RWPE2 (cell line): ENCODE measurements at regions not wholly inside any gene's neighbourhood (a gene's known extent, or its start where the extent isn't known, plus 50 kb on each side); places are given as distances from the start of the nearest gene placed in this dataset.

Experiments
- ATAC-seq: fragments of 200-7000 bp; cut with Tn5 transposase; 3 replicates; pipeline ENCODE4 v1.9.1; 2021; ENCODE audit warnings: low read depth
- DNase-seq: peaks from one replicate; pipeline ENCODE4 v3.0.0-alpha.2; 2020; ENCODE audit warnings: low spot score
- H3K27ac ChIP-seq: fragments of 450-650 bp; 2 replicates; pipeline ENCODE4 v1.5.1; 2017; ENCODE audit warnings: mild to moderate bottlenecking; ENCODE audit not compliant: poor library complexity, severe bottlenecking
- H3K27me3 ChIP-seq: fragments of 250-450 bp; sonication (Bioruptor Pico); 2 replicates; pipeline ENCODE4 v1.5.1; 2021; ENCODE audit warnings: mild to moderate bottlenecking, moderate library complexity; ENCODE audit not compliant: insufficient read depth, poor library complexity, severe bottlenecking
- H3K36me3 ChIP-seq: fragments of 250-450 bp; sonication (Bioruptor Pico); 2 replicates; pipeline ENCODE4 v1.5.1; 2020; ENCODE audit warnings: low read depth, mild to moderate bottlenecking, moderate library complexity
- H3K4me1 ChIP-seq: fragments of 250-450 bp; sonication (Bioruptor Pico); 2 replicates; pipeline ENCODE4 v1.5.1; 2021; ENCODE audit warnings: mild to moderate bottlenecking, moderate library complexity; ENCODE audit not compliant: insufficient read depth, poor library complexity, severe bottlenecking
- H3K4me3 ChIP-seq: fragments of 250-450 bp; sonication (Bioruptor Pico); 2 replicates; pipeline ENCODE4 v1.5.1; 2021; ENCODE audit warnings: mild to moderate bottlenecking, moderate library complexity; ENCODE audit not compliant: severe bottlenecking
- H3K9me3 ChIP-seq: fragments of 250-450 bp; sonication (Bioruptor Pico); 2 replicates; pipeline ENCODE4 v1.5.1; 2021; ENCODE audit warnings: mild to moderate bottlenecking, moderate library complexity; ENCODE audit not compliant: severe bottlenecking
- CTCF ChIP-seq: fragments of 450-650 bp; IDR thresholded peaks from one replicate; pipeline ENCODE4 v1.5.1; 2017; ENCODE audit warnings: mild to moderate bottlenecking, moderate library complexity; ENCODE audit not compliant: poor library complexity, severe bottlenecking

DNA sequence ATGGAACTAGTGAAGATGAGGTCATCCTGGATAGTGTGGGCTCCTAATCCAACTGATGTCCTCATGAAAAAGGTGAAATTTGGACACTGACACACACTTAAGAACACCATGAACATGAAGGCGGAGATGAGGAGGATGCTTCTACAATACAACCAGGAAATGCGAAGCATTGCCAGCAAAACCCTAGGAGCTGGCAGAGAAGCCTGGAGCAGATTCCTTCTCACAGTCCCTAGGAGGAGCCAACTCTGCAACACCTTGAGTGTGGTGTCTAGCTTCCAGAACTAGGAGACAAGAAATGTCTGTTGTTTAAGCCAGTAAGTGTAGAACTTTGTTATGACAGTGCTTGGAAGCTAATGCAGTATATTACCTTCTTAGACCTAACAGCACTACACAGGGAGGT lies 191.9 kb upstream of the PWP1 start:
- no peak for TF ChIP-seq CTCF
- no peaks in the 10 kb centered on the region for H3K9me3 ChIP-seq
- H3K36me3 ChIP-seq, result no peaks in the 10 kb centered on the region
- ATAC-seq (no peak), DNase-seq (no peak)
- H3K4me1 ChIP-seq, result no peaks in the 10 kb centered on the region
- H3K4me3 ChIP-seq, result no peak overlapping the region
- no peak overlapping the region for H3K27ac ChIP-seq
- H3K27me3 ChIP-seq, result no peaks in the 10 kb centered on the region

DNA sequence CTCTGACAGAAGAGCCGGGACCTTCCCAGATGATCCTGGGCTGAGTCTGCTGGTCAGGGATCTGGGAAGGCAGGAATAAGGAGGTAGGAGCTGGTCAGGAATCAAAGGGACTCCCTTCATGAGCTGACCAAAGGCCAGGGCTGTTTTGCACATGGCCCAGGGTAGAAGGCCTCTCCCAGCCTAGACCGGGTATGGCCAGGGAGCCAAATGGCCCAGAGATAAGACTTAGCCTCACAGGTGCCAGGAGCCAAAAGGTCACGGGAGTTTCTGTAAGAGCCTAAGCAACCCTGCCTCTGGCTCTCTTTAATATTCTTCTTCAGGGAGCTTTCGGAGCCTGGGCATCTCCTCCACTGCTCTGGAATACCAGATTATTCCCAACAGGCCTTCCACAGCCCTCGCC lies 191.3 kb upstream of the PWP1 start:
- Histone ChIP-seq H3K4me3 (no peak overlapping the region), H3K27ac (no peak overlapping the region)

DNA sequence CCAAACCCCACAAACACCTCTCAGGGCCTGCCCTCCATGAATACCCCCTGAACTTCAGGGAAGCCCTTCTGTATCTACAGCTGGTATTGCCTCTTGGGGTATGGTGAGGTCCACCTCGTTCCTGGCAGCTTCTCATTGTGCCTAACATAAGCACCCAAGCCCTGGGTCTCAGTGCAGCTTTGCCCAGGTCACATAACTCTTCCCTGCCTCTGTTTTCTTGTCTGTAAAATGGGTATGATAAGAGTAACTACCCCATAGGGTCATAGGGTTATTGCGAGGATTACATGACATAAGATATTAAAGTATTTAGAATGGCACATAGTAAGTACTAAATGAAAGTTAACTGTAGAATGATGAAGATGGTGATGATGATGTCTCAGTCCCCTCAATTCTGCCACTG lies 190.0 kb upstream of the PWP1 start:
- Histone ChIP-seq H3K36me3 (no peaks in the 10 kb centered on the region), H3K4me1 (no peaks in the 10 kb centered on the region)
- TF ChIP-seq CTCF, result no peak

More for the DNA sequence above, 191.3 kb upstream of the PWP1 start:
- TF ChIP-seq CTCF, result no peak
- no peaks in the 10 kb centered on the region for H3K9me3 ChIP-seq
- ATAC-seq (no peak), DNase-seq (no peak)
- no peaks in the 10 kb centered on the region for H3K36me3 ChIP-seq
- no peaks in the 10 kb centered on the region for H3K27me3 ChIP-seq
- H3K4me1 ChIP-seq, result no peaks in the 10 kb centered on the region

GRCh38 chr12:107497231-107497630 lies 188.4 kb upstream of the PWP1 start:
- ATAC-seq, result no peak

More for the DNA sequence above, 190.0 kb upstream of the PWP1 start:
- DNase-seq (no peak), ATAC-seq (no peak)
- Histone ChIP-seq H3K4me3 (no peak overlapping the region), H3K27me3 (no peaks in the 10 kb centered on the region), H3K27ac (no peak overlapping the region), H3K9me3 (no peaks in the 10 kb centered on the region)

More at GRCh38 chr12:107497231-107497630, 188.4 kb upstream of the PWP1 start:
- no peak for DNase-seq
- H3K4me3 ChIP-seq, result no peak overlapping the region
- H3K27me3 ChIP-seq, result no peaks in the 10 kb centered on the region
- H3K4me1 ChIP-seq, result no peaks in the 10 kb centered on the region
- no peak for TF ChIP-seq CTCF
- H3K27ac ChIP-seq, result no peak overlapping the region
- H3K36me3 ChIP-seq, result no peaks in the 10 kb centered on the region
- H3K9me3 ChIP-seq, result no peaks in the 10 kb centered on the region
